PC-9 (cell line): ENCODE measurements at regions not wholly inside any gene's neighbourhood (a gene's known extent, or its start where the extent isn't known, plus 50 kb on each side); places are given as distances from the start of the nearest gene placed in this dataset.

Experiments
- EZH2 ChIP-seq: fragments of 200-600 bp; sonication (generic); IDR thresholded peaks from 2 replicates; pipeline ENCODE4 v1.8.0; 2017; ENCODE audit warnings: antibody characterized with exemption, low read depth
- TF ChIP-seq, protein P1 (sequence below): fragments of 200-600 bp; sonication (generic); conservative IDR thresholded peaks from 2 replicates; pipeline ENCODE4 v1.6.1; 2017; ENCODE audit warnings: mixed run types, antibody characterized with exemption, mild to moderate bottlenecking, moderate library complexity

DNA sequence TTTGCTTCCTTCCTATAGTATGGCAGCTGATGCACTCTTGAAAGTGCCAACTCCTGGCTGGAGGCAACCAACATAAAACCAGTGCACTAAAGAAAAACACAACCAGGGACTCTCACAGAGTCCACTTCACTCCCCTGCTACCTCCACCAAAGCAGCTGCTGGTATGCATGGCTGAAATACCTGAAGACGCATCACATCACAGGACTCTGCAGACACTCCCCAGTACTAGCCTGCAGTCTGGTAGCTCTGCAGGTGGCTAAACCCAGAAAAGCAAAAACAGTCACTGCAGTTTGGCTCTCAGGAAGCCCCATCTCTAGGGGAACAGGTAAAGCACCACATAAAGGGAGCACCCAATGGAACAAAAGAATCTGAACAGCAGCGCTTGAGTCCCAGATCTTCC is 473.0 kb upstream of the SPTLC3 start:
- TF ChIP-seq, protein P1, sequence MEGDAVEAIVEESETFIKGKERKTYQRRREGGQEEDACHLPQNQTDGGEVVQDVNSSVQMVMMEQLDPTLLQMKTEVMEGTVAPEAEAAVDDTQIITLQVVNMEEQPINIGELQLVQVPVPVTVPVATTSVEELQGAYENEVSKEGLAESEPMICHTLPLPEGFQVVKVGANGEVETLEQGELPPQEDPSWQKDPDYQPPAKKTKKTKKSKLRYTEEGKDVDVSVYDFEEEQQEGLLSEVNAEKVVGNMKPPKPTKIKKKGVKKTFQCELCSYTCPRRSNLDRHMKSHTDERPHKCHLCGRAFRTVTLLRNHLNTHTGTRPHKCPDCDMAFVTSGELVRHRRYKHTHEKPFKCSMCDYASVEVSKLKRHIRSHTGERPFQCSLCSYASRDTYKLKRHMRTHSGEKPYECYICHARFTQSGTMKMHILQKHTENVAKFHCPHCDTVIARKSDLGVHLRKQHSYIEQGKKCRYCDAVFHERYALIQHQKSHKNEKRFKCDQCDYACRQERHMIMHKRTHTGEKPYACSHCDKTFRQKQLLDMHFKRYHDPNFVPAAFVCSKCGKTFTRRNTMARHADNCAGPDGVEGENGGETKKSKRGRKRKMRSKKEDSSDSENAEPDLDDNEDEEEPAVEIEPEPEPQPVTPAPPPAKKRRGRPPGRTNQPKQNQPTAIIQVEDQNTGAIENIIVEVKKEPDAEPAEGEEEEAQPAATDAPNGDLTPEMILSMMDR: no peak
- no peak for TF ChIP-seq EZH2
